Endothelial cell of umbilical vein (primary cell): ENCODE measurements at regions not wholly inside any gene's neighbourhood (a gene's known extent, or its start where the extent isn't known, plus 50 kb on each side); places are given as distances from the start of the nearest gene placed in this dataset.

Experiments
- BruUV-seq: library from RNA; stranded (reverse); fragments of 400-500 nt; replicated peaks from 2 replicates; lab custom pipeline; 2021; lab: Mats Ljungman, UMichigan
- CTCF ChIA-PET: fragments of 300-600, 350-600 bp; sonication (Branson Sonifier 250); formaldehyde crosslinking; loops from one replicate; lab custom pipeline; 2021; ENCODE audit warnings: antibody characterized with exemption, inconsistent platforms; lab: Charles Lee
- POLR2A ChIA-PET: fragments of 300-600, 350-600 bp; sonication (Branson Sonifier 250); formaldehyde crosslinking; loops from one replicate; lab custom pipeline; 2021; ENCODE audit warnings: antibody characterized with exemption, inconsistent platforms; lab: Charles Lee
- DNase-seq: peaks from one replicate; pipeline ENCODE4 v3.0.0-alpha.2; 2011; ENCODE audit warnings: low read depth, low spot score
- FAIRE-seq: peaks from 2 replicates; lab custom pipeline; 2011; peaks lifted over from hg19 to GRCh38; lab: Jason Lieb, UNC
- H2AFZ ChIP-seq: 2 replicates; pipeline ENCODE4 v1.6.0; 2012; ENCODE audit warnings: low read depth, low read length, control low read depth, inconsistent platforms
- H3K27ac ChIP-seq: 2 replicates; pipeline ENCODE4 v1.5.1; 2011; ENCODE audit warnings: low read depth, mild to moderate bottlenecking, control low read depth, low read length, moderate library complexity; ENCODE audit not compliant: insufficient read depth
- H3K27me3 ChIP-seq, 2 experiments: 2 replicates each; pipeline versions ENCODE4 v1.6.0 to v1.6.1; 2011; ENCODE audit warnings: low read length in 2 of 2, mixed read lengths in 1 of 2; ENCODE audit not compliant: control insufficient read depth in 2 of 2, insufficient read depth in 2 of 2
- H3K36me3 ChIP-seq, 2 experiments: 2 replicates in 1 of 2; 3 replicates in 1 of 2; pipeline ENCODE4 v1.5.1; 2011; ENCODE audit warnings: low read length in 2 of 2, mild to moderate bottlenecking in 1 of 2, moderate library complexity in 1 of 2; ENCODE audit not compliant: control insufficient read depth in 2 of 2, insufficient read depth in 2 of 2; ENCODE audit errors: extremely low read depth in 1 of 2
- H3K4me1 ChIP-seq: 3 replicates; pipeline ENCODE4 v1.5.1; 2011; ENCODE audit warnings: mild to moderate bottlenecking, low read length; ENCODE audit not compliant: control insufficient read depth, insufficient read depth; ENCODE audit errors: extremely low read depth
- H3K4me2 ChIP-seq: 2 replicates; pipeline ENCODE4 v1.6.1; 2011; ENCODE audit warnings: low read length, control low read depth, mixed read lengths; ENCODE audit not compliant: insufficient read depth
- H3K4me3 ChIP-seq, 3 experiments: fragments of 200-600 bp in 1 of 3; sonication (generic), shearing (Covaris generic) in 1 of 3; replicated peaks in 1 of 3; 2 replicates each; pipeline ENCODE4 v1.5.1; 2011 to 2016; ENCODE audit warnings: control low read depth in 3 of 3, low read length in 3 of 3, mild to moderate bottlenecking in 2 of 3, inconsistent platforms in 1 of 3, low read depth in 1 of 3, moderate library complexity in 1 of 3; ENCODE audit not compliant: insufficient read depth in 1 of 3
- H3K79me2 ChIP-seq: 2 replicates; pipeline ENCODE4 v1.6.0; 2012; ENCODE audit warnings: low read length, inconsistent platforms; ENCODE audit not compliant: control insufficient read depth, insufficient read depth
- H3K9ac ChIP-seq: replicated peaks from 2 replicates; pipeline ENCODE3; 2011; ENCODE audit warnings: low read length, control low read depth; ENCODE audit not compliant: insufficient read depth; ENCODE audit errors: extremely low read depth
- H3K9me1 ChIP-seq: replicated peaks from 3 replicates; pipeline ENCODE4 v1.6.0; 2011; ENCODE audit warnings: mild to moderate bottlenecking, low read length; ENCODE audit not compliant: control insufficient read depth, insufficient read depth; ENCODE audit errors: extremely low read depth
- H3K9me3 ChIP-seq: replicated peaks from 2 replicates; pipeline ENCODE4 v1.5.1; 2012; ENCODE audit warnings: low read length, inconsistent platforms; ENCODE audit not compliant: control insufficient read depth, insufficient read depth
- H4K20me1 ChIP-seq: replicated peaks from 2 replicates; pipeline ENCODE3; 2011; ENCODE audit warnings: mild to moderate bottlenecking, low read length; ENCODE audit not compliant: control insufficient read depth, insufficient read depth; ENCODE audit errors: extremely low read depth
- EZH2 ChIP-seq: IDR thresholded peaks from 2 replicates; pipeline ENCODE4 v1.6.1; 2012; ENCODE audit warnings: borderline replicate concordance, low read depth, mild to moderate bottlenecking, moderate library complexity, low read length, inconsistent platforms; ENCODE audit not compliant: severe bottlenecking
- FOS ChIP-seq: IDR thresholded peaks from 2 replicates; pipeline ENCODE4 v1.6.1; 2011; ENCODE audit warnings: mild to moderate bottlenecking, low read length, moderate library complexity, borderline replicate concordance; ENCODE audit not compliant: insufficient read depth
- GATA2 ChIP-seq: IDR thresholded peaks from 2 replicates; pipeline ENCODE4 v1.7.0; 2011; ENCODE audit warnings: low read depth, mild to moderate bottlenecking, moderate library complexity, mixed read lengths, low read length; ENCODE audit not compliant: insufficient read length, insufficient read depth
- JUN ChIP-seq: IDR thresholded peaks from 2 replicates; pipeline ENCODE4 v1.6.1; 2011; ENCODE audit warnings: borderline replicate concordance, low read depth; ENCODE audit not compliant: insufficient read length, insufficient read depth
- MYC ChIP-seq: IDR thresholded peaks from one replicate; pipeline ENCODE4 v1.6.1; 2011; ENCODE audit warnings: mild to moderate bottlenecking, low read depth, low read length
- POLR2A ChIP-seq: IDR thresholded peaks from 2 replicates; pipeline ENCODE4 v1.6.1; 2012; ENCODE audit warnings: low read depth, mild to moderate bottlenecking, control low read depth, low read length
- POLR2AphosphoS5 ChIP-seq: IDR thresholded peaks from 2 replicates; pipeline ENCODE4 v1.6.1; 2012; ENCODE audit warnings: low read depth, mild to moderate bottlenecking, control low read depth, low read length, moderate library complexity; ENCODE audit not compliant: insufficient read depth
- dilution Hi-C: fragments of 300-500 bp; cut with MboI; formaldehyde crosslinking; loops from one replicate; pipeline ENCODE4 v1.15.0; 2019; ENCODE audit warnings: low sequenced_read_pairs; ENCODE audit not compliant: extremely low pct_ligation_motif_present
- intact Hi-C: fragments of 100-400 bp; cut with micrococcal nuclease; formaldehyde crosslinking; loops from one replicate; pipeline ENCODE4 v1.10.0; 2022
- TF ChIP-seq, protein P1 (sequence below): IDR thresholded peaks from 2 replicates; pipeline ENCODE4 v1.6.1; 2011; ENCODE audit not compliant: insufficient read depth, insufficient read length
- TF ChIP-seq, protein P2 (sequence below), 2 donors: IDR thresholded peaks; 1 replicate in 1 of 2; 2 replicates in 1 of 2; pipeline ENCODE4 v1.5.1; 2011; ENCODE audit warnings: low read length in 2 of 2, mild to moderate bottlenecking in 2 of 2, moderate library complexity in 2 of 2, control low read depth in 1 of 2, inconsistent platforms in 1 of 2, low read depth in 1 of 2; ENCODE audit not compliant: insufficient read depth in 1 of 2; ENCODE audit errors: extremely low read depth in 1 of 2

GRCh38 chr6:91341473-91341872, 754.6 kb upstream of the MAP3K7 start:
- FAIRE-seq (no peak), DNase-seq (no peak)
- Histone ChIP-seq H3K9me3 (no peaks in the 10 kb centered on the region), H2AFZ (no peak overlapping the region), H3K27me3 (no peaks in the 10 kb centered on the region), H3K27ac (no peak overlapping the region), H3K4me2 (no peak overlapping the region), H4K20me1 (no peaks in the 10 kb centered on the region), H3K9me1 (no peaks in the 10 kb centered on the region), H3K9ac (no peak overlapping the region), H3K4me1 (no peaks in the 10 kb centered on the region), H3K4me3 (no peak overlapping the region), H3K79me2 (no peaks in the 10 kb centered on the region), H3K36me3 (no peaks in the 10 kb centered on the region)
- TF ChIP-seq POLR2AphosphoS5 (no peak), GATA2 (no peak), EZH2 (no peak), POLR2A (no peak), FOS (no peak), MYC (no peak), JUN (no peak)
- TF ChIP-seq, protein P1, sequence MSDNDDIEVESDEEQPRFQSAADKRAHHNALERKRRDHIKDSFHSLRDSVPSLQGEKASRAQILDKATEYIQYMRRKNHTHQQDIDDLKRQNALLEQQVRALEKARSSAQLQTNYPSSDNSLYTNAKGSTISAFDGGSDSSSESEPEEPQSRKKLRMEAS = no peak
- TF ChIP-seq, protein P2, sequence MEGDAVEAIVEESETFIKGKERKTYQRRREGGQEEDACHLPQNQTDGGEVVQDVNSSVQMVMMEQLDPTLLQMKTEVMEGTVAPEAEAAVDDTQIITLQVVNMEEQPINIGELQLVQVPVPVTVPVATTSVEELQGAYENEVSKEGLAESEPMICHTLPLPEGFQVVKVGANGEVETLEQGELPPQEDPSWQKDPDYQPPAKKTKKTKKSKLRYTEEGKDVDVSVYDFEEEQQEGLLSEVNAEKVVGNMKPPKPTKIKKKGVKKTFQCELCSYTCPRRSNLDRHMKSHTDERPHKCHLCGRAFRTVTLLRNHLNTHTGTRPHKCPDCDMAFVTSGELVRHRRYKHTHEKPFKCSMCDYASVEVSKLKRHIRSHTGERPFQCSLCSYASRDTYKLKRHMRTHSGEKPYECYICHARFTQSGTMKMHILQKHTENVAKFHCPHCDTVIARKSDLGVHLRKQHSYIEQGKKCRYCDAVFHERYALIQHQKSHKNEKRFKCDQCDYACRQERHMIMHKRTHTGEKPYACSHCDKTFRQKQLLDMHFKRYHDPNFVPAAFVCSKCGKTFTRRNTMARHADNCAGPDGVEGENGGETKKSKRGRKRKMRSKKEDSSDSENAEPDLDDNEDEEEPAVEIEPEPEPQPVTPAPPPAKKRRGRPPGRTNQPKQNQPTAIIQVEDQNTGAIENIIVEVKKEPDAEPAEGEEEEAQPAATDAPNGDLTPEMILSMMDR (IDR thresholded peaks at IDR 0.05; ENCODE audit: extremely low read depth in 1 of 2, insufficient read depth in 1 of 2, low read depth in 1 of 2, low read length in 2 of 2) = no peak
- intact Hi-C loops (no loop called here), dilution Hi-C loops (no loop called here)
- ChIA-PET CTCF (interaction anchor here (1.3 kb wide), 1 partner anchor 144 kb away, joined by 7 read pairs; no protein-coding TSS in a partner anchor), POLR2A (no interaction called here)
- no TSS peak for BruUV-seq
